HG03457 (cell line): ENCODE measurements at regions not wholly inside any gene's neighbourhood (a gene's known extent, or its start where the extent isn't known, plus 50 kb on each side); places are given as distances from the start of the nearest gene placed in this dataset.

Experiments
- ATAC-seq: cut with Tn5 transposase; IDR thresholded peaks from one replicate; pipeline ENCODE4 v1.9.1; 2021; ENCODE audit warnings: moderate number of reproducible peaks; ENCODE audit not compliant: unreplicated experiment

DNA sequence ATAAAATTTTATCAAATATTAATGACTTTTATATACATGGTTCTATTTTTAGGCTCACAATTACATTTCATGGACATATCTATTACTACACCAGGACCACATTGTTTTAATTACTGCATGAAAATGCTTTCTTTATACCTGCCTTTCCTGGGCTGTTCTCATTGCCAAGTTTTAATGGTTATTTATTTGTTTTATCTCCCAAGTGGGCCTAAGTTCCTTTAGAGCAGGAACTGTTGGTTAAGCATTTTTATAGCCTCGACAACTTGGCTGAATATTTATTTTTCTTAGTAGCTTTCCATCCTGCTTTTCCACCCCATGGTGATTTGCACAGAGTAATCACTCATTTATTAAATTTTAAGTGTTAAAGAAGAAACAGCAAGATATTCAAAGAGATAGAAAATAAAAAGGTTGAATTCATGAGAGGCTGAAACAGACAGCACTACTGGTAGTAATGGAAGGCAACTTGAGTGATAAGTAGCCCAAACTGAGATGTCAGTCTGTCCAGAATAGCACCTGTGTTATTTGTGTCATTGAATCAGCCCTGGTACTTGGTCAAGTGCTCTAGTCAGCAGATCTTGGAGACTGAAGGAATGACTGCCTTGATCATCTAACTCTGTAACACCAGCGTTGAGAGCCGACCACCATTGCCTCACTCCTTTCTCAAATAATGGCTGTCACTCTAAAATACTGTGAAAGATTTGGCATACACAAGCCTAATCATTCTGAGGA, 119.1 kb upstream of the EGLN3 start:
- no peak for ATAC-seq

DNA sequence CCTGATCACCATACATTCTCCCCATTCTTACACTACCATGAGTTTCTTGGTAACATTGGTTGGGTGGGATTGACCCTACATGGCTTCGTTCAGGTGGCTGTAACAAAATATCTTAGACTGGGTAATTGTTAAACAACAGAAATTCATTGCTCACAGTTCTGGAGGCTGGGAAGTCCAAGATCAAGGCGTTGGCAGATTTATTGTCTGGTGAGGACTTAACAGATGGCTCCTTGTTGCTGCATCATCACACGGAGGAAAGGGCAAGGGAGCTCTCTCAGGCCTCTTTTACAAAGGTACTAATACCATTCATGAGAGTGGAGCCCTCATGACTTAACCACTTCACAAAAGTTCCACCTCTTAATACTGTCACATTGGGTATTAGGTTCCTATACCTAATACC, 116.7 kb upstream of the EGLN3 start:
- ATAC-seq = no peak

DNA sequence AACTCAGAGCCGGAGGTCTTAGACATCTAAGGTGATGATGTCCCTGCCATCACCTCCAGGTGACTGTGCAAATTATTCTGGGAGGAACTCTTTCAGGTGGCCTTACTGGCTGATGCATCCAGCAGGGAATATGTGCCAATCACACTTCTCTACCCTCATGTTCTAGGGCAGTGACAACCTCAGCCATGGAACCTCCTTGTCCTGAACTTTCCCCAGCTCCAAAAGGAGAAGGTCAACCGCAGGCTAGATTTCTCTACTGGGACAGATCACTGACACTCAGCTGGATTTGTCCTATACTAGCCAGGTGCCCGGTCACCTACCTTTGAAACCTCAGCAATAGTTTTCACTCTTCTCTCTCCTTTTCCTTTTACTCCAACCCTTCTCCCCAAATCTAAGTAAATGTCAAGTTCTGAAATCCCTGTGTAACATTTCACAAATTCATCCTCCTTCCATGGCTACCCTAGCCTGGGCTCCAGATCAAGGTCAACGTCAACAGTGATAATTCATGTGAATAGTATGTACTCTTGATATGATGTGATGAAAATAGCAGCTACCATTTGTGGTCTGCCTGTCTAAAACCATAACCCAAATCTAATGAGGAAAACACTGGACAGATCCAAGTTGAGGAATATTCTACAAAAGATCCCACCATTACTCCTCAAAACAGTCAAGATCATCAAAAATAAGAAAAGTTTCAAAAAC, 115.0 kb upstream of the EGLN3 start:
- ATAC-seq = no peak

DNA sequence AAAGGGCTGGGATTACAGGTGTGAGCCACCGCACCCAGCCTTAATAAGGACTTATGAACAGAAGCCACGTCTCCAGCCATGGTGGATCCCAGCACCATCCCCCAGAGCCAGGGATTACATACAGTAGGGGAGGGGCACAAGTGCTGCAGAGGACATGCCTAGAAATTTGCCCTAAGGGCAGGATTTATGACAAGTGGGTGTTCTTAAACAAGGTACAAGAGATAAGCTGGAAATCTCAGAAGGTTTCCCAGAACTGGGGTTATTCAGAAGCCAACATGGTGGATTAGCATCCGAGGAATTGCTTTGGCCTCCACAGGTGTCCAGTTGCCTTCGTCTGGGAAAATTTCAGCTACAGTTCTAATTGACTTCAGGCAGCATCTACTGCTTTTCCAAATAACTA, 114.4 kb upstream of the EGLN3 start:
- no peak for ATAC-seq

DNA sequence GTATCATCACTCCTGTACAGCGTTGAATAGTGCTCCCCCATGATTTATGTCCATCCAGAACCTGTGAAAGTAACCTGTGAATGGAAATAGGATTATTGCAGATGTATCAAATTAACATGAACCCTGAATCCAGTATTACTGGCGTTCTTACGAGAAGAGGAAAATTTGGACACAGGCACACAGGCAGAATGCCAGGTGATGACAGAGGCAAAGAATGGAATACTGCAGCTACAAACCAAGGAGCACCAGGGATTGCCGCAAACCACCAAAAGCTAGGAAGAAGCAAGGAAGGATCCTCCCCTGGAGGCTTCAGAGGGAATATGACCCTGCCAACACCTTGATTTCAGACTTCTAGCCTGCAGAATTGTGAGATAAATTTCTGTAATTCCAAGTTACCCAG, 113.5 kb upstream of the EGLN3 start:
- no peak for ATAC-seq

DNA sequence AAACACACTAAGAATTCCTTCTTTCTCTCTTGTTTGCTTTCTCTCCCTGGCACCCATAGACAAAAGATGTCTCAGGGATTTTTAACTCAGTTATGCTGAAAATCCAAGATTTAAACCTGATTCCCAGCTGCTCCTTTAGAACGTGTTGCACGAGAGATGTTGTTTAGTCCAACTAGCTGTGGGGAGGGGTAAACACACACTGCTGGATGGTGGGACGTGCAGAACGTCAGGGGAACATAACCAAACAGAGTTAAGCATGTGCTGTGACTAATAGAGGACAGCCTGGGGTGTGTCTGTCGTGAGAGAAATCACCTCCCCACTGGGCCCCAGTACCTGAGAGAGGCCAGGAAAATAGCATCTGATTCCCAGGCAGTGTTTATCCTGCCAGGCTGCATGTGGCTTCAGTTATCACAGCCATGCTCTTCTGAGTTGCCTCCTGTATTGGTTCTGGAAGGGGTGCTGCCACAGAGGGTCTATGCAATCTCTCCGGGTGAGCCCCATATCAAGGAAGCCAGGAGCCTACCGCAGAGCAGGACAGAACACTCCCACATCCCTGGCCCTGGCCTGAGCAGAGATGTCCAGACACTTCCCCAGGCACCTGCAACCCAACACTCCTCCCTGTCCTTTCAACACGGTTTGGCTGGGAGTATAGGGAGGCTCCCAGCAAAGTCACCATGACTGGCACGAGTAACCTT, 112.7 kb upstream of the EGLN3 start:
- ATAC-seq = no peak

DNA sequence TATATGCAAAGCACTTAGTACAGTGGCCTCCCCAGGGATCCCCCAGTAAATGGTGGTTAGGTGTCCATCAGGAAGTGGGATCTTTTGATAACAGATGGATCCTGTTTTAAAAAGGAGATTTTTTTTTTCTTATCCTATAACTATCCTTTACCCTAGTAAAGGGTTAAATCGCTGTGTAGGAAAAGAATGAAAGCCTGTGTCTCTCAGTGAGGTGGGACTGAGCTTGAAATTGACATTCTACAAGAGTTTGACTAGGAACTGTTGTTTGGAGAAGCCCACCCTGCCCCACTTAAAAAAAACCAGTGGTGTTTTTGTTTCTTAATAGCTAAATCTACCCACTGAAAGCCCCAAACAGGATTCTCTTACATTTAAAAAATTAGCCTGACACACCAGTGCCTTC, 112.2 kb upstream of the EGLN3 start:
- ATAC-seq = no peak

DNA sequence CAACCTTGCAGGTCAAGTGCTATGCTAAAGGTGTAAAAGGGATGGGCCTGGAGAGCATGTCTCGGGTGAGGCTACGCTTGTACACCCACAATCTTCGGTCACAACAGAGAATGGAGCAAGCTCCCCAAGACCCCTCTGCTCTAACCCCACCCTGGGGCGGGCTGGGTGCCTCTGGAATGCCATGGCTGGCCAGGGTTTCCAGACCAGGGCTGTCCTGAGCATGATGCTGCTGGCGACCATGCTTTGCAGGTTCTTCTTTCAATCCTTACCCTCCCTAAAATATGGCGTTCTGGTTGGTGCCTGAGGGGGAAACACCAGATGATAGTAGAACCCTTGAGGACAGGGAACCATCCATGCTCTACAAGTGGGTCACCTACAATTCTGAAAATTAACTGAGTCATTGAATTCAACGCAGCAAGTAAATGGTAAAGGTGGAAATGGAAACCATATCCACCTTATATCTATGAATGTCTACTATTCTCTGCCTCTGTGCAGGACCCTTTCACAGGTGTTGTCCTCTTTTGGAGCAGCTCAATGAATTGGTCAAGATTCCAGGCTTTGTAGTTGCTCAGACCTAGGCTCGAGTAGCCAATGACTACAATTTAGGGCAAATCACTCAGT, 111.6 kb upstream of the EGLN3 start:
- no peak for ATAC-seq

DNA sequence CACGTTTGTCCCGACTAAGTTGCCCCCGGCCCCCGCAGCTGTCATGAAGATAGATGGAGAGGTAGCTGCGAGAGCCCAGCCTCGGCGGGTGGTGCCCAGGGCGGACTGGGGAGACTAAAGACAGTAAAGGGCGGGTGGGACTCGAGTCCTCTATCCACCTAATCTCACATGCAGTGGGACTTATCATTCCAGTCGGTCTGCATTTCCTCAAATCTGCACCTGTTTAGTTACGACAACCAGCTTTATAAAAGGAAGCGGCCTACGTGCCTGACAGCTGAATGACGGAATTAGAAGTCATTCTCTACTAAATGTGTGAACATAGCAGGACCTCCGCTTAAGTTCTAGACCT, 109.8 kb upstream of the EGLN3 start:
- ATAC-seq = no peak

DNA sequence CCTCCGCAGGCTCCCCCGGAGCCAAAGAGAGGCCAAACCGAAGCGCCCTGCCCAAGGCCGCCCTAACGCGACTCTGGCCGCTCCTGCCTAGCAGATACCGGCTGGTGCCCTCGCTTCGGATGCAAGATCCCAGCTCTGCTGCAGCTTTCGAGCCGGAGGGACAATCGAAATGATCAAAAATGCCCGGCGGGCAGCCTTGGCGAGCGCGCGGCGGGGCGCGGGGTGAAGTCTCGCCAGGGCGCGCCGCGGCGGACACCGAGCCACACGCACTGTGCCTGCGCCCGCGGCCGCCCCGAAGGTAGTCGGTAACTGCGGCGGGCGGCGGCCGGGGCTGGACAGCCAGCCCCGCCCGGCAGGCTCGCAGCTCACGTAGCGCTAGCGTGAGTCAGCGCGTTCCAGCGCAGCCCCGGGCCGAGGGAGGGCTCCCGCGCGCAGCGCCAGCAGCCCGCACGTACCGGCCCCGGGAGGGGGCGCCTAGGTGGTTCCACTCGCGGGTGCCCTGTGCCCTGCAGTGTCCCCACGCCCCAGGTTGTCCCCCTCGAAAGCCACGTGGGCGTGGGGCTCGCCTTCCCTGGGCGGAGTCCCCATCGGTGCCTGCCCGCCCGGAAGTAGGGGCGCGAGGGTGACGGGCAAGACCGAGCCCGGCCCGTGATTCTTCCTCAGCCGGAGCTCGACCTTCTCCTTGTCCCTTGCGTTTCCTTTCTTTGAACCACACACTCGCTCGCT, 109.2 kb upstream of the EGLN3 start:
- ATAC-seq = peak; percentile 68

DNA sequence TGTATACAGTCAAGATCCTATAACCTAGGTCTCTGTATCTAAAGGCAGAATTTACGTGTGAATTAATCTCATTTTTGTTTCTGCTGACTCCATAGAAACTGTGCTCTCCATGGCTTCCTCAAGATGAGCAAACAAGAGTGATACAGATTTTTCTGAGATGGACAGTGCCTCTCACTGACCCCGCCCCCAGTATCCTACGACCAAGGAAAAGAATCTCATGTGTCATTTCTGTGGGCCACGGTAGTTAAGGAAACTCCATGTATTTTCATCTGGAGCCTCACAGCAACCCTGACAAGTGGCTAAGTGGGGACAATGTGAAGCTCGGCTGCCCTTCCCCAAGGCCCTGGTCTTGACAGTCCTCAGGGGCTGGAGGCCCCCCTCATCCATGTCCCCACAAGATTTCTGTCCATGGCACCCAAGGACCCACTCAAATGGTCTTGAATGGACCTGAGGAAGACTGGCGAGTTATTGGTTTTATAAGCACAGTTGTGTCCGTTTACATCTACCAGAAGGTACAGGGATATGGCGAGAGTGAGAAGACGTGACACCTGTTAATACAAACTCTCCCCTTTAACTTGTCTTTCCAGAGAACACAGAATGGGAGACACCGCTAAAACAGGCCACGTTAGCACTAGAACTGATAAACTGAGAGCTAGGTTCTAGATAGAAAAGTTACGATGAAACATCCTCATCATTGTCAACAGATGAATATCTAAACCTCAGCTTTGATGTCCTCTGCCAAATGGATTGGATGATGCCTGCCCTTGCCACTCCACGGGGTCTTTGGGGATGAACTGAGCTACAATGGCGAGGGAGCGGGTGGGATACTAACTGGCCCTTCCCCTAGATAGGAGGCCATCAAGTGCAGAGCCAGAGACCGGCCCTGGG, 108.4 kb upstream of the EGLN3 start:
- ATAC-seq = no peak

DNA sequence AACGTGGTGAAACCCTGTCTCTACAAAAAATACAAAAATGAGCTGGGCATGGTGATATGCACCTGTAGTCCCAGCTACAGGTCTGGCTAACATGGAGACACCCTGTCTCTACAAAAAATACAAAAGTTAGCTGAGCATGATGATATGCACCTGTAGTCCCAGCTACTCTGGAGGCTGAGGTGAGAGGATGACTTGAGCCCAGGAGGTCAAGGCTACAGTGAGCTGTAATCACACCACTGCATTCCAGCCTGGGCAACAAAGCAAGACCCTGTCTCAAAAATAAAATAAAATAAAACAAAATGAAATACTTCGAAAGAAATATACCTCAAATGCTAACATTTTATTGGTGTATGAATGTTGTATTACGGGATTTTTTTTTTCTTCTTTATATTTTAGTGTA, 107.6 kb upstream of the EGLN3 start:
- no peak for ATAC-seq

DNA sequence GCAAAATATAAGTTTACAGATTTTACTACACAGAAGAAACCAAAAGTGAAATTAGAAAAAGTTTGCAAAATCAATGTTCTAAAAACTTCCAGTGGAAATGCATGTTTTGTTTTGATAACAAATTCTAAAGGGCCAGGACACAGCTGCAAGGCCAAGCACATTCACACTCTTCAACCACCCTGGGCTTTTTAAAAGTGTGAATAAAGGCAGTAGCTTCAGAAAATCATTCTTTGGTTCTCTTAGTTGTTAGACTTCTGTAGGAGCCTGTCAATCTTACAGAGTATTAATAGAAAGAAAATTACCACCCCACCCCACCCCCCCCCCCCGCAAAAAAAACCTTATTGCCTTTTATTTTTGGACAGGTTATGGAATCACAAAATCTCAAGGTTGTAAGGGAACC, 105.2 kb upstream of the EGLN3 start:
- no peak for ATAC-seq

DNA sequence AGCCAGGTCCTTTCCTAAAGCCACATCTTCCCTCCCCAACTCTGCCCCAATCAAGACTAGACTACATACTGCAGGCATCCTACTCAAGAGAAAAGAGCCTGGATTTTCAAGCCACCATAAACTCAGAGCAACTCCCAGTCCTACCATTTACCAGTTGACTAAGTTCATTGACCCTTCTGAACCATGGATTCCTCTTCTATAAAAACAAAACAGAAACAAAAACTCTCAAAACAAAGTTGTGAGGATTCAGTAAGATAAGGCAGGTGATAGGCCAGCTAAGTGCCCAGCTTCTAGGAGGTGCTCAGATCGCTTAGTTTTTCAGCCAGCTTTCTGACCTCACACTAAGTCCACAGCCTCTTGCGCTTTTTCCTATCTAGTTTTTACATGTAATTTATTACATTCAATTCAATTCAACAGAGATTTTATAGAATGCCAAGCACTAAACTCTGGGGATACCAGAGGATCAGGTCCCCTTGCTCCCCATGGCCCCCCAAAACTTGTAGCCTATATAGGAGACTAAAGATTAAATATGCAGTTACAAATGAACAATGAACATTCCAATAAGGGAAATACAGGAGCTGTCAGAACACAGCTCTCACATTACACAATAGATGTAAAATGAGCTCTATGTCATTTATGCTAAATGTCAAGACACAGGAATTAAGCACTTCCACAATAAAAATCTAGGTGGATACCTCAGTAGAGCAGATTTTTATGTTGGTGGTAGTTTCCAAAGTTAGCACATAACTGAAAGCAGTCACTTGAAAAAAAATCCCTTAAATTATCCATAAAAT, 104.5 kb upstream of the EGLN3 start:
- ATAC-seq = no peak

DNA sequence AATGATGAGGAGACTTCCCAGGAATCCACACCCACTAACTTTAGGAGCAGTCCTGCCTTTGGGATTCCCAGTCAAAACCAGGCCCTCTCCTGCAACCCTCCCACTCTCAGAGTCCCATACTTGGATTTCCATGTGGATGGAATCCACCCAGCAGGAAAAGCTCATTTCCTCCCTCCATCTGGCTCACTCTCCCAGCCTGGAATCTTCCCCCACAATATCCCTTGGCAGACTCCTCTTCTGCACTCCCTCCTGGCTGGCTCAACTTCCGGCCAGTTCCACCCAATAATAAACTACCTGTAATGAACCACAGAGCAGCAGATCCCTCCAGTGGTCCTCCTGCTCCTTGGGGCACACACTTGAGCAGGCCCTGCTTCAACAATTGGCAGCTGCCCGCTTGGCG, 102.8 kb upstream of the EGLN3 start:
- no peak for ATAC-seq

DNA sequence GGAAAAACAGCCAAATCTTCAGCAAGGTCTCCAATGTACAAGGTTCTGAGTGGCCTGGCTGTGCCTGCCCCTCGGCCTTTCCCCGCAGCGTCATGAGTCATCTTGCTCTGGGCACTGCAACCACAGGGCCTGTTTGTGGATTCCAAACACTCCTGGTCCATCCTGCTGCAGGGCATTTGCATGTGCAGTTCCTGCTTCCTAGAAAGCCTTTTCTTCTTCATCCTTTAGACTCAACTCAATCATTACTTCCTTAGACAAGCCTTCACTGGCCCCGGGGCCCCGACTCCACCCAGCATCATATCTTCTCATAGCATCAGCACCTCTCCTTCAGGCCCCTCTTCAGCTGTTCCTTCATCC, 101.8 kb upstream of the EGLN3 start:
- ATAC-seq = no peak

DNA sequence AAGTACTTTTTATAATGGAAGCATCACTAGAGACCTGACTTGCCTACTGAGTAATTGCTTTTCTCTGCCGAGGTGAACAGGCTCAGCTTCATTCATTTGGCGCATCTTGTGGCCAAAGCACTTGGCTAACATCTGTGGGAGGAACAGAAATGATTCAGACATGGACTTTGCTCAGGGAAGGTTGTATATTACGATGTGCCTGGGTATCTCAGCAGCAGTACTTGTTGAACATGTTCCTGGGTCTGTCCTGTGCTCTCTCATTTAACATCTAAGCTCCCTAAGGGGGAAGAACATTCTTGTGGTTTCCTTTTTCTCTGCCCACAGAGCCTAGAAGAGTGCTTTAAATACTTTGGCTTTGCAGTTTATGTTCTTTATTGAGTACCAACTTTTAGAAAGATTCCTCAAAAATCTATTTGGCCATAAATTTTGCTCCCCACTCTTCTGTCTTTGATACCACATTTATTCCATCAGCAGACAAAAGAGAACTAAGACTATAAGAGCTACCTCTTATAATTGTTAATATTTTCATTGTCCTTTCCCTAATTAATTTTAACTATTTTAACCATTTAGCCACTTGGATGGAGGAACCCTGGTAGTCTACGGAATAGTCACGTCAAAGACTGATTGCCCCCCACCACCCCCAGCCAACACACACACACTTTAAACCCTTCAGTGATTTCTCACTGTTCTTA, 101.2 kb upstream of the EGLN3 start:
- peak; percentile 53 for ATAC-seq

DNA sequence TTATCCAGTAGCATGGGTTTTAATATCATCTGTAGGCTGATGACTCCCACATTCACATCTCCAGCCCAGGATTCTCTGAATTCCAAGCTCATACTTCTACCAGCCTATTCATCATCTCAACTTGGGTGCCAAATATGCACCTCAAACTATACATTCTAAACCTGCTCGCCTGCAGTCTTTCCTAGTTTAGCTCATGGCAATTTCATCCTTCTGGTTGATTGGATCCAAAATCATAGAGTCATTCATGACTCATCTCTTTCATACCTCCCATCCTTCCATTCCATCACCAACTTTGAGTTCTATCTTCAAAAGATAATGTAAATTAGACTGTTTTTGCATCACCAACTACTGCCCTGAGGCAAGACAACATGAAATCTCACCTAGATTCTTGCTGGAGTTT, 99.7 kb upstream of the EGLN3 start:
- ATAC-seq = no peak

DNA sequence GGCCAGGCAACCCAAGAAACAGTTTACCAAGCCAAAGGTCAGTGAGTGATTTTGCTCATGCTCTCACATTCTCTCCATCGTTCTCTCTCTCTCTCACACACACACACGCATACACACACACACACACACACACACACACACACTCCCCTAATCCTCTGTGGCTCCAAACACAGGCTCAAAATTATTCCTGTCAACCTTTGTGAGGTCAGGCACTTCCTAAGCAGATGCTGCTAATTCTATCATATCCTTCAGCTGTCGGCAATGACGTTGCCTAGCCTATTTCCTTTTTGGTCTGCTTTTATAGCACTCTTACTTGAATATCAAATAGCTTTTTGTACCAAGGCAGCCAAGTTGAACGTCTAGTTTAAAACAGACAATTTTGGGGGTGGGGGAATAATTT, 98.9 kb upstream of the EGLN3 start:
- no peak for ATAC-seq
